Testis (tissue), 2 donors: ENCODE measurements at regions not wholly inside any gene's neighbourhood (a gene's known extent, or its start where the extent isn't known, plus 50 kb on each side); places are given as distances from the start of the nearest gene placed in this dataset.

Source experiments
- CTCF ChIP-seq, 3 experiments: fragments of 450-650 bp in 2 of 3; fragments of 200-600 bp in 1 of 3; sonication (generic) in 1 of 3; IDR thresholded peaks; one replicate each; pipeline ENCODE4 v1.5.1; 2016 to 2019; ENCODE audit warnings: antibody characterized with exemption in 3 of 3, mild to moderate bottlenecking in 2 of 3, moderate library complexity in 1 of 3
- POLR2A ChIP-seq: fragments of 450-650 bp; IDR thresholded peaks from one replicate; pipeline ENCODE4 v1.6.1; 2017; ENCODE audit warnings: antibody characterized with exemption, mild to moderate bottlenecking, moderate library complexity

DNA sequence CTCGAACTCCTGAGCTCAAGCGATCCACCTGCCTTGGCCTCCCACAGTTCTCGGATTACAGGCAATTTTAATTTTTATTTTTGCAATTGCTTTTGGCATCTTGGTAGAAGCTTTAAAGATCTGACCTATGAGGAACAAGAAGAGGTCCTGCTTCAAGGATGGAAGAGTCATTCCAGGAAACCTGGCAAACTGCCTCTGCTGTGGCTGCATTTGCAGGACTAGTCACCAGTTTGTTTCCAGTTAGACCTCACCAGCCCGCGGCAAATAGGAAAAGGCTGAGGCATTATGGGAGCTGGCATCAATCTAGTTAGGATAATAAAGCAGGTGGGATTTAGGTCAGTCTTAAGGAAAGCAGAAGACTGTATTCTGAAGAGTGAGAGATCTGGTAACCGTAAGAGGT, 51.9 kb upstream of the LAS1L start:
- TF ChIP-seq CTCF (IDR thresholded peaks at IDR 0.05) (no peak), POLR2A (no peak)
